Activated CD4-positive, alpha-beta memory T cell treated with anti-CD3 and anti-CD28 coated beads for 36 hours (primary cell): ENCODE measurements at regions not wholly inside any gene's neighbourhood (a gene's known extent, or its start where the extent isn't known, plus 50 kb on each side); places are given as distances from the start of the nearest gene placed in this dataset.
"Not testable (repeated sequence)": the region's sequence is repeated elsewhere in the genome, so short reads cannot be mapped to it uniquely, and the experiment has no call there.

Experiments used
- CTCF ChIA-PET: fragments of 350-600 bp; sonication (Branson Sonifier 250); formaldehyde crosslinking; loops from one replicate; lab custom pipeline; 2021; ENCODE audit warnings: antibody characterized with exemption, inconsistent platforms; lab: Charles Lee
- POLR2A ChIA-PET: fragments of 350-600 bp; sonication (Branson Sonifier 250); formaldehyde crosslinking; loops from one replicate; lab custom pipeline; 2021; ENCODE audit warnings: antibody characterized with exemption; lab: Charles Lee
- DNase-seq: peaks from one replicate; pipeline ENCODE4 v3.0.0-alpha.2; 2020
- H3K27ac Mint-ChIP-seq: one replicate; pipeline ENCODE4 v1.8.0; 2021; ENCODE audit warnings: mixed read lengths
- H3K27me3 Mint-ChIP-seq: one replicate; pipeline ENCODE4 v1.8.0; 2021; ENCODE audit warnings: mixed read lengths
- H3K36me3 Mint-ChIP-seq: one replicate; pipeline ENCODE4 v1.8.0; 2021; ENCODE audit warnings: mixed read lengths
- H3K4me1 Mint-ChIP-seq: one replicate; pipeline ENCODE4 v1.8.0; 2021; ENCODE audit warnings: low read depth, mixed read lengths
- H3K4me3 Mint-ChIP-seq: one replicate; pipeline ENCODE4 v1.8.0; 2021; ENCODE audit warnings: mild to moderate bottlenecking, mixed read lengths
- H3K9me3 Mint-ChIP-seq: one replicate; pipeline ENCODE4 v1.8.0; 2021; ENCODE audit warnings: mixed read lengths
- intact Hi-C: fragments of 100-400 bp; cut with micrococcal nuclease; formaldehyde crosslinking; loops from one replicate; pipeline ENCODE4 v1.15.1; 2023

GRCh38 chr6:121760745-121761144, 325.3 kb downstream of the GJA1 start:
- intact Hi-C loops, result no loop called here
- no peak overlapping the region for H3K27ac Mint-ChIP-seq

GRCh38 chr6:121764493-121764892, 329.0 kb downstream of the GJA1 start:
- no peak overlapping the region for H3K27ac Mint-ChIP-seq
- H3K4me3 Mint-ChIP-seq, result no peak overlapping the region
- H3K27me3 Mint-ChIP-seq, result no peaks in the 10 kb centered on the region
- ChIA-PET POLR2A (no interaction called here), CTCF (no interaction called here)
- peaks cover 6% of the 10 kb centered on the region for H3K9me3 Mint-ChIP-seq
- H3K4me1 Mint-ChIP-seq, result no peaks in the 10 kb centered on the region
- H3K36me3 Mint-ChIP-seq, result no peaks in the 10 kb centered on the region
- no peak for DNase-seq
- intact Hi-C loops, result no loop called here

More at GRCh38 chr6:121760745-121761144, 325.3 kb downstream of the GJA1 start:
- peaks cover 6% of the 10 kb centered on the region for H3K9me3 Mint-ChIP-seq
- no peaks in the 10 kb centered on the region for H3K36me3 Mint-ChIP-seq
- ChIA-PET CTCF (no interaction called here), POLR2A (no interaction called here)
- H3K4me1 Mint-ChIP-seq, result no peaks in the 10 kb centered on the region
- H3K27me3 Mint-ChIP-seq, result no peaks in the 10 kb centered on the region
- no peak overlapping the region for H3K4me3 Mint-ChIP-seq
- DNase-seq, result no peak

- ChIA-PET CTCF (interaction anchor here (0.6 kb wide), 1 partner anchor 253 kb away, joined by 3 read pairs; no protein-coding TSS in a partner anchor), POLR2A (no interaction called here)
- Mint-ChIP-seq H3K27me3 (no peaks in the 10 kb centered on the region), H3K27ac (no peak overlapping the region), H3K4me1 (no peaks in the 10 kb centered on the region), H3K36me3 (no peaks in the 10 kb centered on the region), H3K9me3 (peaks cover 6% of the 10 kb centered on the region), H3K4me3 (no peak overlapping the region)
- intact Hi-C loops, result no loop called here
- no peak for DNase-seq
Measured at GRCh38 chr6:121765060-121765459, 329.6 kb downstream of the GJA1 start.

GRCh38 chr6:121767211-121767610, 331.8 kb downstream of the GJA1 start:
- Mint-ChIP-seq H3K27ac (no peak overlapping the region), H3K36me3 (no peaks in the 10 kb centered on the region), H3K4me3 (no peak overlapping the region), H3K4me1 (peaks cover 4% of the 10 kb centered on the region), H3K9me3 (no peaks in the 10 kb centered on the region), H3K27me3 (no peaks in the 10 kb centered on the region)
- intact Hi-C loops, result no loop called here
- ChIA-PET CTCF (no interaction called here), POLR2A (no interaction called here)
- DNase-seq, result no peak

GRCh38 chr6:121770943-121771342, 335.5 kb downstream of the GJA1 start:
- intact Hi-C loops, result no loop called here
- POLR2A ChIA-PET, result no interaction called here
- no peak for DNase-seq
- Mint-ChIP-seq H3K9me3 (no peaks in the 10 kb centered on the region), H3K27ac (no peak overlapping the region), H3K27me3 (no peaks in the 10 kb centered on the region), H3K4me3 (no peak overlapping the region), H3K4me1 (peaks cover 4% of the 10 kb centered on the region), H3K36me3 (no peaks in the 10 kb centered on the region)
- CTCF ChIA-PET, result no interaction called here

GRCh38 chr6:121771937-121772720, 336.7 kb downstream of the GJA1 start:
- DNase-seq, result no peak
- no peaks in the 10 kb centered on the region for H3K36me3 Mint-ChIP-seq
- H3K27ac Mint-ChIP-seq, result no peak overlapping the region
- peaks cover 4% of the 10 kb centered on the region for H3K4me1 Mint-ChIP-seq
- no peak overlapping the region for H3K4me3 Mint-ChIP-seq
- no peaks in the 10 kb centered on the region for H3K9me3 Mint-ChIP-seq
- CTCF ChIA-PET, result no interaction called here
- POLR2A ChIA-PET, result no interaction called here
- H3K27me3 Mint-ChIP-seq, result no peaks in the 10 kb centered on the region
- intact Hi-C loops, result no loop called here

GRCh38 chr6:121776054-121776453, 340.6 kb downstream of the GJA1 start:
- Mint-ChIP-seq H3K36me3 (no peaks in the 10 kb centered on the region), H3K27ac (no peak overlapping the region), H3K4me3 (no peak overlapping the region), H3K9me3 (no peaks in the 10 kb centered on the region), H3K4me1 (peaks cover 1% of the 10 kb centered on the region), H3K27me3 (no peaks in the 10 kb centered on the region)
- intact Hi-C loops, result no loop called here
- DNase-seq, result no peak
- ChIA-PET CTCF (no interaction called here), POLR2A (no interaction called here)

GRCh38 chr6:121780325-121781321, 345.2 kb downstream of the GJA1 start:
- intact Hi-C loops, result no loop called here
- Mint-ChIP-seq H3K36me3 (no peaks in the 10 kb centered on the region), H3K4me1 (no peaks in the 10 kb centered on the region), H3K27me3 (no peaks in the 10 kb centered on the region), H3K27ac (no peak overlapping the region), H3K4me3 (no peak overlapping the region), H3K9me3 (no peaks in the 10 kb centered on the region)
- no peak for DNase-seq
- ChIA-PET POLR2A (no interaction called here), CTCF (no interaction called here)

- no peak overlapping the region for H3K4me3 Mint-ChIP-seq
- ChIA-PET CTCF (no interaction called here), POLR2A (no interaction called here)
- H3K36me3 Mint-ChIP-seq, result no peaks in the 10 kb centered on the region
- H3K4me1 Mint-ChIP-seq, result no peaks in the 10 kb centered on the region
- H3K27me3 Mint-ChIP-seq, result no peaks in the 10 kb centered on the region
- no peak for DNase-seq
- no peak overlapping the region for H3K27ac Mint-ChIP-seq
- intact Hi-C loops, result no loop called here
- no peaks in the 10 kb centered on the region for H3K9me3 Mint-ChIP-seq
Measured at GRCh38 chr6:121791396-121792315, 356.2 kb downstream of the GJA1 start.

GRCh38 chr6:121794630-121795029, 359.2 kb downstream of the GJA1 start:
- H3K36me3 Mint-ChIP-seq, result no peaks in the 10 kb centered on the region
- CTCF ChIA-PET, result no interaction called here
- H3K9me3 Mint-ChIP-seq, result peaks cover 10% of the 10 kb centered on the region
- no peaks in the 10 kb centered on the region for H3K27me3 Mint-ChIP-seq
- intact Hi-C loops, result no loop called here
- no peak overlapping the region for H3K4me3 Mint-ChIP-seq
- DNase-seq, result no peak
- POLR2A ChIA-PET, result no interaction called here
- H3K4me1 Mint-ChIP-seq, result no peaks in the 10 kb centered on the region
- no peak overlapping the region for H3K27ac Mint-ChIP-seq

GRCh38 chr6:121797598-121797997, 362.2 kb downstream of the GJA1 start:
- H3K36me3 Mint-ChIP-seq, H3K27ac Mint-ChIP-seq, H3K4me1 Mint-ChIP-seq, H3K4me3 Mint-ChIP-seq, H3K27me3 Mint-ChIP-seq, POLR2A ChIA-PET, intact Hi-C loops, CTCF ChIA-PET, DNase-seq: not testable (repeated sequence)
- H3K9me3 Mint-ChIP-seq, result peaks cover 25% of the 10 kb centered on the region

- H3K4me1 Mint-ChIP-seq, H3K27me3 Mint-ChIP-seq, intact Hi-C loops, CTCF ChIA-PET, DNase-seq, H3K36me3 Mint-ChIP-seq, POLR2A ChIA-PET, H3K27ac Mint-ChIP-seq, H3K4me3 Mint-ChIP-seq: not testable (repeated sequence)
- H3K9me3 Mint-ChIP-seq, result peaks cover 30% of the 10 kb centered on the region
Measured at GRCh38 chr6:121798126-121798525, 362.7 kb downstream of the GJA1 start.
